K562 (cell line): ENCODE measurements at regions not wholly inside any gene's neighbourhood (a gene's known extent, or its start where the extent isn't known, plus 50 kb on each side); places are given as distances from the start of the nearest gene placed in this dataset.
A peak's percentile ranks its signal among the peaks of the same experiment; 100 is the strongest.

Experiments
- BCLAF1 ChIP-seq, 2 experiments: fragments of 450-650 bp in 1 of 2; IDR thresholded peaks; 2 replicates each; pipeline ENCODE4 v1.6.1; 2011 to 2017; ENCODE audit warnings: low read depth in 2 of 2, antibody characterized with exemption in 1 of 2, borderline replicate concordance in 1 of 2, low read length in 1 of 2, mild to moderate bottlenecking in 1 of 2, mixed read lengths in 1 of 2; ENCODE audit not compliant: control insufficient read depth in 1 of 2
- E2F1 ChIP-seq: sonication (generic); formaldehyde crosslinking; IDR thresholded peaks from 2 replicates; pipeline ENCODE4 v1.8.1; 2023; ENCODE audit warnings: mild to moderate bottlenecking, missing genetic modification reagents, moderate library complexity
- ESRRB ChIP-seq: fragments of 250-450 bp; sonication (Bioruptor Pico); IDR thresholded peaks from 2 replicates; pipeline ENCODE4 v1.5.0; 2020; ENCODE audit warnings: mild to moderate bottlenecking, moderate library complexity, borderline replicate concordance
- HDAC8 ChIP-seq: fragments of 450-650 bp; IDR thresholded peaks from 2 replicates; pipeline ENCODE4 v1.6.1; 2016; ENCODE audit warnings: mild to moderate bottlenecking, missing genetic modification characterization, moderate library complexity, missing compliant biosample characterization
- IFI16 ChIP-seq: fragments of 250-450 bp; sonication (Bioruptor Pico); IDR thresholded peaks from 2 replicates; pipeline ENCODE4 v2.1.2; 2022; ENCODE audit warnings: mild to moderate bottlenecking, inconsistent platforms
- MAZ ChIP-seq, 2 experiments: fragments of 450-650 bp in 1 of 2; sonication (generic) in 1 of 2; formaldehyde crosslinking; IDR thresholded peaks in 1 of 2; conservative IDR thresholded peaks in 1 of 2; 2 replicates each; pipeline versions ENCODE4 v1.4.0 to v1.5.0; 2020; ENCODE audit warnings: mild to moderate bottlenecking in 1 of 2, missing genetic modification reagents in 1 of 2
- MCM2 ChIP-seq: fragments of 450-650 bp; IDR thresholded peaks from 2 replicates; pipeline ENCODE4 v1.6.1; 2017; ENCODE audit warnings: low read depth, mild to moderate bottlenecking
- NELFE ChIP-seq: IDR thresholded peaks from 2 replicates; pipeline ENCODE4 v1.6.1; 2011; ENCODE audit warnings: mild to moderate bottlenecking; ENCODE audit not compliant: insufficient read depth, insufficient read length
- NFIX ChIP-seq: fragments of 250-450 bp; sonication (Bioruptor Pico); IDR thresholded peaks from 2 replicates; pipeline ENCODE4 v1.4.0; 2020; ENCODE audit warnings: low read depth, mild to moderate bottlenecking, moderate library complexity
- PCBP1 ChIP-seq: fragments of 200-400 bp; formaldehyde crosslinking; IDR thresholded peaks from 2 replicates; pipeline ENCODE4 v1.6.1; 2018; ENCODE audit warnings: mild to moderate bottlenecking, low read depth, low read length; ENCODE audit not compliant: poor library complexity, severe bottlenecking
- PHF20 ChIP-seq: fragments of 450-650 bp; IDR thresholded peaks from 2 replicates; pipeline ENCODE4 v1.6.1; 2018; ENCODE audit not compliant: partially characterized antibody
- VEZF1 ChIP-seq: fragments of 200-800 bp; sonication (Bioruptor generic); IDR thresholded peaks from 2 replicates; pipeline ENCODE4 v1.6.1; 2017; ENCODE audit warnings: missing genetic modification characterization, missing compliant biosample characterization
- ZBTB7A ChIP-seq: IDR thresholded peaks from 2 replicates; pipeline ENCODE4 v1.6.1; 2011; ENCODE audit warnings: low read depth, mild to moderate bottlenecking, low read length, moderate library complexity, borderline replicate concordance; ENCODE audit not compliant: control insufficient read depth
- ZNF444 ChIP-seq: fragments of 250-450 bp; sonication (Bioruptor Pico); IDR thresholded peaks from 2 replicates; pipeline ENCODE4 v1.4.0; 2020; ENCODE audit warnings: mild to moderate bottlenecking, moderate library complexity
- TF ChIP-seq, protein P1 (sequence below): sonication (generic); formaldehyde crosslinking; IDR thresholded peaks from 2 replicates; pipeline ENCODE4 v1.8.0; 2022; ENCODE audit warnings: mild to moderate bottlenecking, missing genetic modification reagents

GRCh38 chr2:64859312-64860212, 129.6 kb upstream of the SLC1A4 start (continued):
- TF ChIP-seq MAZ (CRISPR knock-in tag; conservative IDR thresholded peaks at IDR 0.05 in 1 of 2, IDR thresholded peaks at IDR 0.05 in 1 of 2) (peak; percentile 76), ZBTB7A (peak; percentile 60; the same call in 1 of the 2 replicates), ZNF444 (CRISPR knock-in tag) (no peak), PHF20 (no peak), NFIX (CRISPR knock-in tag) (no peak), NELFE (no peak), PCBP1 (peak; percentile 72), BCLAF1 (IDR thresholded peaks at IDR 0.05; ENCODE audit: borderline replicate concordance in 1 of 2, control insufficient read depth in 1 of 2, low read depth in 2 of 2, low read length in 1 of 2) (no peak), VEZF1 (CRISPR knock-in tag) (peak; percentile 85), MCM2 (no peak), HDAC8 (tag) (peak; percentile 28; the same call in 1 of the 2 replicates), E2F1 (CRISPR knock-in tag) (no peak), IFI16 (CRISPR knock-in tag) (no peak), ESRRB (CRISPR knock-in tag) (no peak)
- TF ChIP-seq, protein P1, sequence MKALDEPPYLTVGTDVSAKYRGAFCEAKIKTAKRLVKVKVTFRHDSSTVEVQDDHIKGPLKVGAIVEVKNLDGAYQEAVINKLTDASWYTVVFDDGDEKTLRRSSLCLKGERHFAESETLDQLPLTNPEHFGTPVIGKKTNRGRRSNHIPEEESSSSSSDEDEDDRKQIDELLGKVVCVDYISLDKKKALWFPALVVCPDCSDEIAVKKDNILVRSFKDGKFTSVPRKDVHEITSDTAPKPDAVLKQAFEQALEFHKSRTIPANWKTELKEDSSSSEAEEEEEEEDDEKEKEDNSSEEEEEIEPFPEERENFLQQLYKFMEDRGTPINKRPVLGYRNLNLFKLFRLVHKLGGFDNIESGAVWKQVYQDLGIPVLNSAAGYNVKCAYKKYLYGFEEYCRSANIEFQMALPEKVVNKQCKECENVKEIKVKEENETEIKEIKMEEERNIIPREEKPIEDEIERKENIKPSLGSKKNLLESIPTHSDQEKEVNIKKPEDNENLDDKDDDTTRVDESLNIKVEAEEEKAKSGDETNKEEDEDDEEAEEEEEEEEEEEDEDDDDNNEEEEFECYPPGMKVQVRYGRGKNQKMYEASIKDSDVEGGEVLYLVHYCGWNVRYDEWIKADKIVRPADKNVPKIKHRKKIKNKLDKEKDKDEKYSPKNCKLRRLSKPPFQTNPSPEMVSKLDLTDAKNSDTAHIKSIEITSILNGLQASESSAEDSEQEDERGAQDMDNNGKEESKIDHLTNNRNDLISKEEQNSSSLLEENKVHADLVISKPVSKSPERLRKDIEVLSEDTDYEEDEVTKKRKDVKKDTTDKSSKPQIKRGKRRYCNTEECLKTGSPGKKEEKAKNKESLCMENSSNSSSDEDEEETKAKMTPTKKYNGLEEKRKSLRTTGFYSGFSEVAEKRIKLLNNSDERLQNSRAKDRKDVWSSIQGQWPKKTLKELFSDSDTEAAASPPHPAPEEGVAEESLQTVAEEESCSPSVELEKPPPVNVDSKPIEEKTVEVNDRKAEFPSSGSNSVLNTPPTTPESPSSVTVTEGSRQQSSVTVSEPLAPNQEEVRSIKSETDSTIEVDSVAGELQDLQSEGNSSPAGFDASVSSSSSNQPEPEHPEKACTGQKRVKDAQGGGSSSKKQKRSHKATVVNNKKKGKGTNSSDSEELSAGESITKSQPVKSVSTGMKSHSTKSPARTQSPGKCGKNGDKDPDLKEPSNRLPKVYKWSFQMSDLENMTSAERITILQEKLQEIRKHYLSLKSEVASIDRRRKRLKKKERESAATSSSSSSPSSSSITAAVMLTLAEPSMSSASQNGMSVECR (CRISPR knock-in tag), result no peak; the same call in 1 of the 2 replicates
